ENCODE measurements at regions not wholly inside any gene's neighbourhood (a gene's known extent, or its start where the extent isn't known, plus 50 kb on each side); places are given as distances from the start of the nearest gene placed in this dataset.

GRCh38 chr7:1288996-1289551, 56.4 kb downstream of the UNCX start:
- Histone ChIP-seq H3K36me3 (ENCODE audit: insufficient read depth, low read length) (no peaks in the 10 kb centered on the region), H3K4me1 (ENCODE audit: insufficient read depth, low read length, poor library complexity, severe bottlenecking) (no peaks in the 10 kb centered on the region), H3K4me2 (ENCODE audit: low read length) (no peak overlapping the region), H4K20me1 (ENCODE audit: insufficient read depth, low read length) (no peaks in the 10 kb centered on the region), H3K79me2 (ENCODE audit: insufficient read depth, low read depth, low read length) (no peaks in the 10 kb centered on the region), H3K9me2 (ENCODE audit: insufficient read depth, low read length) (no peaks in the 10 kb centered on the region), H3K27ac (ENCODE audit: low read depth, low read length, poor library complexity, severe bottlenecking) (no peak overlapping the region), H3K4me3 (ENCODE audit: low read depth, low read length, poor library complexity, severe bottlenecking) (no peak overlapping the region), H2AFZ (ENCODE audit: low read length) (no peak overlapping the region), H3K9me3 (ENCODE audit: low read length) (no peaks in the 10 kb centered on the region)
- BruUV-seq (replicated peaks): no TSS peak
- CTCF ChIA-PET (ENCODE audit: unreplicated experiment): no interaction called here
- DNase-seq (ENCODE audit: low spot score): no peak
- TF ChIP-seq, protein P1, sequence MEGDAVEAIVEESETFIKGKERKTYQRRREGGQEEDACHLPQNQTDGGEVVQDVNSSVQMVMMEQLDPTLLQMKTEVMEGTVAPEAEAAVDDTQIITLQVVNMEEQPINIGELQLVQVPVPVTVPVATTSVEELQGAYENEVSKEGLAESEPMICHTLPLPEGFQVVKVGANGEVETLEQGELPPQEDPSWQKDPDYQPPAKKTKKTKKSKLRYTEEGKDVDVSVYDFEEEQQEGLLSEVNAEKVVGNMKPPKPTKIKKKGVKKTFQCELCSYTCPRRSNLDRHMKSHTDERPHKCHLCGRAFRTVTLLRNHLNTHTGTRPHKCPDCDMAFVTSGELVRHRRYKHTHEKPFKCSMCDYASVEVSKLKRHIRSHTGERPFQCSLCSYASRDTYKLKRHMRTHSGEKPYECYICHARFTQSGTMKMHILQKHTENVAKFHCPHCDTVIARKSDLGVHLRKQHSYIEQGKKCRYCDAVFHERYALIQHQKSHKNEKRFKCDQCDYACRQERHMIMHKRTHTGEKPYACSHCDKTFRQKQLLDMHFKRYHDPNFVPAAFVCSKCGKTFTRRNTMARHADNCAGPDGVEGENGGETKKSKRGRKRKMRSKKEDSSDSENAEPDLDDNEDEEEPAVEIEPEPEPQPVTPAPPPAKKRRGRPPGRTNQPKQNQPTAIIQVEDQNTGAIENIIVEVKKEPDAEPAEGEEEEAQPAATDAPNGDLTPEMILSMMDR (conservative IDR thresholded peaks at IDR 0.05; ENCODE audit: low read length): no peak
- TF ChIP-seq EZH2phosphoT487 (IDR thresholded peaks at IDR 0.05; ENCODE audit: borderline replicate concordance, low read depth, low read length): no peak
- POLR2A ChIA-PET: no interaction called here
- intact Hi-C loops (cut with micrococcal nuclease; ENCODE audit: unreplicated experiment): no loop called here

DNA sequence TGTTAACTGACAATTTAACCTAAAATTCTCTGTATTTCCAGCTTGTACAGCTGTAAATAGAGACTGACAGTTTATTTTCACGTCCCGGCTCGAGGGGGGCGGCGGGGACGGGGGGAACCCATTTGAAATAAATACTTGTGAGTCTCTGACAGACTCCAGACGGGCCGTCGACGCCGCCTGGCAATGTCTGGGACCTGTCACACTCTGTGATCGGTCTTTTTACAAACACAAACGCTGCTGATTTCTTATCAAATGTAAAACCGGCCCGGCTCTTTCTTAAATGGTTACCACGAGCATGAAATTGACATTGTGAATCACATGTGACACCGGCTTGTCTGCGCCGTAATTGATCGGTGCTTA, 57.0 kb downstream of the UNCX start:
- TF ChIP-seq, protein P1 (conservative IDR thresholded peaks at IDR 0.05; ENCODE audit: low read length): no peak
- no peak for TF ChIP-seq EZH2phosphoT487 (IDR thresholded peaks at IDR 0.05; ENCODE audit: borderline replicate concordance, low read depth, low read length)
- DNase-seq (ENCODE audit: low spot score): no peak
- Histone ChIP-seq H4K20me1 (ENCODE audit: insufficient read depth, low read length) (no peaks in the 10 kb centered on the region), H3K27ac (ENCODE audit: low read depth, low read length, poor library complexity, severe bottlenecking) (no peak overlapping the region), H3K9me3 (ENCODE audit: low read length) (no peaks in the 10 kb centered on the region), H3K9me2 (ENCODE audit: insufficient read depth, low read length) (no peaks in the 10 kb centered on the region), H3K4me3 (ENCODE audit: low read depth, low read length, poor library complexity, severe bottlenecking) (no peak overlapping the region), H3K4me2 (ENCODE audit: low read length) (no peak overlapping the region), H3K36me3 (ENCODE audit: insufficient read depth, low read length) (no peaks in the 10 kb centered on the region), H3K4me1 (ENCODE audit: insufficient read depth, low read length, poor library complexity, severe bottlenecking) (no peaks in the 10 kb centered on the region), H3K79me2 (ENCODE audit: insufficient read depth, low read depth, low read length) (no peaks in the 10 kb centered on the region), H2AFZ (ENCODE audit: low read length) (no peak overlapping the region)
- intact Hi-C loops (cut with micrococcal nuclease; ENCODE audit: unreplicated experiment): no loop called here
- ChIA-PET CTCF (ENCODE audit: unreplicated experiment) (no interaction called here), POLR2A (no interaction called here)
- no TSS peak for BruUV-seq (replicated peaks)

DNA sequence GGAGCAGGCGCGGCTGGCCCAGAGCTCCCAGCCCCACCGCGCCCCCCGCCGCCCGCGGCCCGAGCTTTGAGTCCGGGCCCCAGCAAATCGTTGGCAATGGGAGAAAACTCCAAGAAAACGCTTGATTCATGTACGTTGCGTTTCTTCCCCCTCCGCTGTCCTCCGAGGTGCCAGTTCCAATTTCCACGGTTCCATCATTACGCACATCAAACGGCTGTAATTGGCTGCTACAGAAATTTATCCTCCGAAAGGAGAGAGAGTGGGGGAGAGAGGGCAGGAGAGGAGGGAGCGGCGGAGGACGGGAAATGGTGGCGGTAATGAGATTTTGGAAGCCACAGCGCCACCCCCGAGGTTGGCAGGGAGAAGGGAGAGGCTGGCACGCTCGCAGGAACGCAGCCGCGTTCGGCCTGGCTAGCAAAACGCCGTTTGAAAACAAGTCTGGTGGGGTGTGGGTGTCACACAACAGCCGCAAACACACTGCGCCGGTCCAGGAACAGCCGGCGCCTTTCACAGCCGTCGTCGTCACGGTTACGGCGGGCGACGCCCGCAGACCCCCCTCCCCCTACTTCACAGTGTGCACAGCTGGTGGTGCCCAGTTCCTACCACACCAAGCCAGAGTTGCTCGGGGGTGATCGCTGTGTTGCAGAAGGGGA, 57.5 kb downstream of the UNCX start:
- H2AFZ ChIP-seq (ENCODE audit: low read length): no peak overlapping the region
- H3K79me2 ChIP-seq (ENCODE audit: insufficient read depth, low read depth, low read length): no peaks in the 10 kb centered on the region

More for the DNA sequence above, 57.5 kb downstream of the UNCX start:
- DNase-seq (ENCODE audit: low spot score): no peak
- no TSS peak for BruUV-seq (replicated peaks)
- H3K4me3 ChIP-seq (ENCODE audit: low read depth, low read length, poor library complexity, severe bottlenecking): no peak overlapping the region
- H3K36me3 ChIP-seq (ENCODE audit: insufficient read depth, low read length): no peaks in the 10 kb centered on the region
- ChIA-PET CTCF (ENCODE audit: unreplicated experiment) (no interaction called here), POLR2A (no interaction called here)
- no peaks in the 10 kb centered on the region for H3K9me2 ChIP-seq (ENCODE audit: insufficient read depth, low read length)
- H3K4me2 ChIP-seq (ENCODE audit: low read length): no peak overlapping the region
- no peaks in the 10 kb centered on the region for H3K9me3 ChIP-seq (ENCODE audit: low read length)
- no peaks in the 10 kb centered on the region for H4K20me1 ChIP-seq (ENCODE audit: insufficient read depth, low read length)
- no peak for TF ChIP-seq EZH2phosphoT487 (IDR thresholded peaks at IDR 0.05; ENCODE audit: borderline replicate concordance, low read depth, low read length)
- TF ChIP-seq, protein P1 (conservative IDR thresholded peaks at IDR 0.05; ENCODE audit: low read length): no peak
- intact Hi-C loops (cut with micrococcal nuclease; ENCODE audit: unreplicated experiment): no loop called here
- no peak overlapping the region for H3K27ac ChIP-seq (ENCODE audit: low read depth, low read length, poor library complexity, severe bottlenecking)
- no peaks in the 10 kb centered on the region for H3K4me1 ChIP-seq (ENCODE audit: insufficient read depth, low read length, poor library complexity, severe bottlenecking)
